NCI-H128 (cell line): ENCODE measurements at regions not wholly inside any gene's neighbourhood (a gene's known extent, or its start where the extent isn't known, plus 50 kb on each side); places are given as distances from the start of the nearest gene placed in this dataset.
"Not testable (repeated sequence)": the region's sequence is repeated elsewhere in the genome, so short reads cannot be mapped to it uniquely, and the experiment has no call there.

Experiments
- DNase-seq: peaks from one replicate; lab custom pipeline; 2025; ENCODE audit not compliant: unreplicated experiment; lab: John Stamatoyannopoulos, UW

DNA sequence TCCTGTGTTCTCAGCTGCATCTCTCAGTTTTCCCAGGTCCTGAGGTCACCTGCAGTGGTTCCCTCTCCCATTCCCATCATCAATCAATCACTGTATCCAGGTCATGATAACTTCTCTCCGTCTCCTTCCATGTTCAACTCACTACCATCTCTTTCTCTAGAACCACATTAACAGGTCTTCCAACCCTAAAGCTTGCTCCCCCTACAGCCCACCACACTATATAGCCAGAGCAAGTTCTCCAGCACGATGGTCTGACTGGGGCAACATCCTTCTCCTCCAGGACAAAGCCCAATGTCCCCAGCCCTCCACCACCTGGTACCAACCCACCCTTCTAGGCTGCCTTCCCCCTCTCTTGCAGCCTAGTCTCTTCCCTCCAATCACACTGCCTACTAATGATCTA, 241.6 kb downstream of the CDK5RAP2 start:
- DNase-seq: no peak

DNA sequence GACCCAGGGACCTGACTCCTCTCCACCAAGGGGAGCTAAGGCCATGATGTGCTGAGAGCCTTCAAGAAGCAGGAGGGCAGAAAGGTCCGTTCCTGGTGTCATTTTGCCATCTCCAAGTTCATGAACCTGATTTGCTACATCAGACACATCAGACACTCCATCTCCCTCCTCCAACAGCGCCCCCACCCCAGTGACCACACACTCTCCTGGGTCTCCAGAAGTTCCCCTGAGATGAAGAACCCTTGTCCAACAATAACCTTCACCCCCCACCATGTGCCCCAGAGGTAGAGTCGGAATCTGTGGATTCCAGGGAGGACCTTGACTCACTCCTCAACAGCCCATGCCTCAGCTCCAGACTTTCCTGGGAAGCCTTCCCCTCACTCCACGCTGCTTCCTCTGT, 242.8 kb downstream of the CDK5RAP2 start:
- no peak for DNase-seq

DNA sequence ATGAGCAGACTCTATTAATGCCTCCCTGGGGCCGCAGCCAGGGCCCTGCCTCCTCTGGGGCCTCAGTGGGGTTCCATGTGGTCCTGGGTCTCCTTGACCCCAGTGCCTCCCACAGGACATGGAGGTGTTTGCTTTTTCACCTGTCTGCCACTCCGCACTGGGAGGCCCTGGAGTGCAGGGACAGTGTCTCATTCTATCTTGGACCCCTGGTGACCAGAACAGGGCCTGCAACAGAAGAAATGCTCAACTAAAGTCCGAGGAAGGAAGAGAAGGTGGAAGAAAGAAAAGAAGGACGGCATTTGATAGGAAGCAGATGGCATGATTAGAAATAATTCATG, 243.2 kb downstream of the CDK5RAP2 start:
- no peak for DNase-seq

DNA sequence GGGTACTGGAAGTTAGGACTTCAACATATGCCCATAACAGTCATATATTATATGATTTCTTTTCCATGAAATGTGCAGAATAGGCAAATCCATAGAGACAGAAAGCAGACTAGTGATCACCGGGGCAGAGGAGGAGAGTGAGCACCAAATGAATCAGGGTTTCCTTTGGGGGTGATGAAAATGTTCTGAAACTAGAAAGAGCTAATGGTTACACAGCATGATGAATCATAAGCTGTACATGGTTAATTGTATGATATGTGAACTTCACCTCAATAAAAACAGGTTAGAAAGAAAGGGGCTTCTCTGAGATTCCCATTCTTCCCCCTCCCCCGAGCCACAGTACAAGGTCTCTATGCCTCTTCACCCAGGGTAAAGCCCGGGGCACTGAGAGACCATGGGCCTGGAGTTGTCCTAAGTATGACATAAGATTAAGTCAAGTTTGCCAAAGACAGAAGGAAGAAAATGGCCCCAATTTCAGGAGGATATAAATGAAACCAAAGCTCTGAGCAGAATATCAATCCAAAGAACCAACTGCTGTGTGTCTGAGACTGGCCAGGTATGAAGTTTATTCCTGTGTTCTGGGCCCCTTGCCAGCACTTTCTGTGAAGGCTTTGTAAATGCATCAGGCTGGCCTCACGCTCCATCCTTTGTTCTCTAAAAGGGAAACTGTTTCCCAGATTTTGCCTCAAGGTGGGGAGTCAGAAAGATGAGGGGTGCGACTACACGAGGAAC, 243.8 kb downstream of the CDK5RAP2 start:
- DNase-seq: no peak

DNA sequence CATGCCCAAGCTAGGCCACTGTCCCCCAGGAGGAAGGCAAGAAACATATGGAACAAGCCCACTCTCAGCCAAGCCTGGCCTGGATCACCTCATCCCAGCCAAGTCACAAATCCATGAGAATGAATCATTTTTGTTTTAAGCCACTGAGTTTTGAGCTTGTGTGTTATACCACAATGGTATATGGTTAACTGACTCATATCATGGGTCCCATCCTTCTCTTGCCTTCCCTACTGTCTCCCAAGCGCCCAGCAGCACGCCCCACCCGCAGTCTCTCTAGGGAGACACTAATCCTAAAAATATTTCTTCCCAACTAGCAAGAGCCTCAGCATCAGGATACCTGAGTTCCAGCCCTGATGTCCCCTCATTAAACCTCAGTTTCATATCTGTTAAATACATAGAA, 248.1 kb downstream of the CDK5RAP2 start:
- DNase-seq: no peak

DNA sequence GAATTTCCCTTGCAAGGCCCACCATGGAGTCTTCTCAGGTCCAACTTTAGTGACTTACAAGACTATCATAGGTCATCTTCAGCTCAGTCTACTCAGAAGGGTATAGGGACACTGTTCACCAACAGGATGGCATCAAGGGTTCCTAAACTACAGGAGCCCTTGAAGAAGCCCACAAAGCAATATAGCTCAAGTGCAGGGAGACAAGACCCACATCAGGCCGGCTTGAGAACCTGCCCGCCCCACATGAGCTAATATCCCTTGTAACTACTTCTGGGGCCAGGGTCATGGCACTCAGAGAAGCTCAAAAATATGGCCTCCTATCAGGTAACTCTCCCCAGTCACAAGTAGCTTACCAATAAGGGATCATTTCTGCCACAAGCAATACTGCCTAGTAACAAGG, 249.9 kb downstream of the CDK5RAP2 start:
- no peak for DNase-seq

DNA sequence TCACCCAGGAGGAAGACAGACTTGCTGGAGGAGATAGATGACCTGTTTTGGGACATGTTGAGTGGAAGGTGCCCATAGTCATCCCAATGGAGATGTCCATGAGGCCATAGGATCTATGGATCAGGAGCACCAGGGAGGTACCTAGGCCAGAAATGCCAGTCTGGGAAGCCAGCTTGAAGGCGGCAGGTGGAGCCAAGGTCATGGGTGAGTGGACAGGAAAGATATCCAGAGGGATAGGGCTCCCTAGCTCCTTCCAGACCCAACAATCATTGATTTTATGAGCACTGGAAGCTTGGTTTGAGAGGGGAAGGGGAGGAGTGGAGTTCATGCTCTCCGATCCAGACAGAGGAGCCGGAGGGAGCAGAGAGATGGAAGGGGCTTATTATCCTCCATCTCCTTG, 252.6 kb downstream of the CDK5RAP2 start:
- no peak for DNase-seq

DNA sequence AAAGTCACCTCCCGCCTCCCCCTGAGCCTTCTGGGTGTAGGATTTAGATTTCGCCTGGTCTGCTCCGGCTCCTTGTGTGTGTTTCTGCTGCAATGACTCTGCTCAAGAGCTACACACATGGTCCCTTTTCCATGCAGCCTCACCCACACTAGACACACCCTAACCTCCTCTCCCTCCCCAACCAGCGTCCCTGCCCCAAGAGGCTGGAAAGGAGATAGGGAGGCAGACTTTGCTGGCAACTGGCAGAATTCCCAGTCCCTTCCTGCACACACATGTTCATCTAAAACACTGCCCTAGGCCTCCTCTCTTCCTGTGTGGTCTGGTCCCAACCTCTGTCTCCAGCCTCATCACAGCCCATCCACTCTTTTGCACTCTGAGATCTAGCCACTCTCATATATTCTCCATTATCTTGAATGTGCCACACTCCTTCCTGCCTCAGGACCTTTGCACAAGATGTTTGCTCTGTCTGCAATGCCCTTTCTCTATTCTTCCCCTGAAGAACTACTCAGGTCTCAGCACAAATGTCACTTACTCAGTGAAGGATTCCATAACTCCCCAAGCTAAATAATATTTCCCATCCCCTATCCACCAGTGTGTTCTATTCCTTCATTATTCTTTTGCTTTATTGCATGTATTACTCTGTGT, 253.8 kb downstream of the CDK5RAP2 start:
- DNase-seq: no peak

DNA sequence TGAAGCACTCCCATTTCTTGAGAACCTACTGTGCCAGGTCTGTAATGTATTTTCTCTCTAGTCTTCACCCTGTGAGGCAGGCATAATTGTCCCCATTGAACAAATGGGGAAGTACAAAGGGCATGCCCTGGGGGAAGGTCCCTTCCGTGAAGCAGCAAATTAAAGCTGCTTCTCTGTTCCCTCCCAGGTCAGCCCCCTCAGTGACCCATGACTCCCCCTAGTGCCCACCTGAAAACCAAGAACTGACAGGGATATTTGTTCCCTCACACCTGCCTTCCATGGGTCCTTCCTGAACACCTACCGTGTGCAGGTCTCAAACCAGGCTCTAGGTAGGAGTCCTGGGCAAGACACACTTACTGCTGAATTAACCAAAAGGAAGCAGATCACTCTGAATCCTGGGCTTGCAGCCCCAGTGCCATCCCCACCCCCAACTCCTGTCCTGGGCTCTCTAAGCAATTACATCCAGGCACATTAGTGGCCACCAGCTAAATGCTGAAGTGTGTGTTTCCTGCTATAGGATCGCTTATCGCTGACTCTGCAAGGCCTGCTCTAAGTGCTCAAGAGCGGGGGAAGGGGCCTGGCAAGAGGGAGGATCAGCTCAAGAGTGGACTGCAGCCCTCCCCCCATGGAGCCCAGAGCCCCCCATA, 254.8 kb downstream of the CDK5RAP2 start:
- no peak for DNase-seq

DNA sequence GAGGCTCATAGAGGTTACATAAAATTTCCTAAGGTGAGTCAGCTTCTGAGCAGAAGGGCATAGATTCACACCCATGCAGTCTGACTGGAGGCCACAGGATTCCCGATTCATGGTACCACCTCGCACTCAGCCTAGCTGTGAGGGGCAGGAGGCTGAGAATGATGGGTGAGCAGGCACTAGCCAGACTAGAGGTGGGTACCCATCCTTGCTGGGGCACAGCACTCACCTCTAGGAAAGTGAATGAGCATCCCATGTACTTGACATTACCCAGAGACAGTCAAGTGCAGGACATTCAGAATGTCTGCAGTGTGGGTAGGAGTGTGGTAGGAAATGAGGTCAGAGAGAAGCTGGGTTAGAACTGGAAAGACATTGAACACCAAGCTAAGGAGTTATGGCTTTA, 255.5 kb downstream of the CDK5RAP2 start:
- DNase-seq: no peak

DNA sequence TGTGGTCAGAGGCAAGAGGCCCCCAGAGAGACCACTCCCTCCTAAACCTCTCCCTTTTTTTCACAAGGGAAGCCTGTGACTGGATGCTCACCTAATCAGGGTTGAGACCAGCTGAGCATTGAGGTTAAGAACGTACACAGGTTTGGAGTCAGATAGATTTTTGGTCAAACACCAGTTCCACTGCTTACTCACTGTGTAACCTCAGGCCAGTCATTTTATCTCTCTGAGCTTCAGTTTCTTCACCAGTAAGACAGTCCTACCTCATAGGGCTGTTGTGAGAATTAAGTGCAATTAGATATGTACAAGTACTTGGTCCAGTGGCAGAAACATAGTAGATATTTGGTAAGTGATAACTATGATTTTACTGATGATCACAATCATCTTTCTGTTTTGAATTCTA, 256.8 kb downstream of the CDK5RAP2 start:
- no peak for DNase-seq

DNA sequence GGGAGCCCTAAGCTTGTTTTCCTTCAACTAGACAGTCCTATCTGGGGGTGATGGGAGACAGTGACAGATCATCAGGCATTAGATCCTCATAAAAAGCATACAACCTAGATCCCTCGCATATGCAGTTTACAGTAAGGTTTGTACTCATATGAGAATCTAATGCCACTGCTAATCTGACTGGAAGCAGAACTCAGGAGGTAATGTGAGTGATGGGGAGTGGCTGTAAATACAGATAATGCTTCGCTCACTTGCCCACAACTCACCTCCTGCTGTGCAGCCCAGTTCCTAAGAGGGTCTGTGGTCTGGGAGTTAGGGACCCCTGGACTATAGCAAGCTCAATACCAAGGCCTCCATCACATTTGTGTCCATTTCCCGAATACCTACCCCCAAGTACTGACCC, 260.5 kb downstream of the CDK5RAP2 start:
- DNase-seq: no peak

DNA sequence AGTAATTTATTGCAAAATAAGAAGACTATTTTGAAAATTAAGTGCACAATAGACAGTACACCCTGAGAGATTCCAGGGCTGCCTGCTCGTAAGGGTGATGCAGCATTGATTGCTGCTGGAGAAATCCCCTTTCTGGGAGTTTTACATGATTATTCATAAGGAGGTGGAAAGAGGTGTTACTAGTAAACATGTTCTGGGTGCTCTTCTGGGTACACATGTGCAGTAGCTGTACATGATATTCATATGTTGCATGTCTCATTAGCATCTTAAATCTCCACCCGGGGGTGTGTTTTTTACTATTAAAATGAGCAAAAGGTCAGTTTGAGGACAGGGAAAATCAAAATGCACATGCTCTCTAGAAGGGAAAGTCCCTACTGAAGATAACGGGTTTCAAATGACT, 264.8 kb downstream of the CDK5RAP2 start:
- DNase-seq: no peak

DNA sequence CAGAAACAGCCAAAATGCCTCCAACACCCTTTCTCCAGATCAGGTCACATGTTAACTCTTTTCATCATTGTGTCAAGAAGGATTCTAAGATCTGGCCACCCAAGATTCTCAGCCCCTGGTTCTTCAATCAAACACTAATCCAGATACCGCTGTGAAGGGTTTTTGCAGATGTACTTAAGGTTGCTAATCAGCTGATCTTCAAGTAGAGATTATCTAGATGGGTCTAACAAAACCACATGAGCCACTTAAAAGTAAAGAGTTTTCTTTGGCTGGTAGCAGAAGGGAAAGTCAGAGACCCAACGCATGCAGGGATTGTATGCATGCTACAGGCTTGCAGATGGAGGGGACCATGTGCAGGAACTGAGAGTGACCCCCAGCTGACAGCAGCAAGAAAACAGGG, 267.9 kb downstream of the CDK5RAP2 start:
- no peak for DNase-seq

DNA sequence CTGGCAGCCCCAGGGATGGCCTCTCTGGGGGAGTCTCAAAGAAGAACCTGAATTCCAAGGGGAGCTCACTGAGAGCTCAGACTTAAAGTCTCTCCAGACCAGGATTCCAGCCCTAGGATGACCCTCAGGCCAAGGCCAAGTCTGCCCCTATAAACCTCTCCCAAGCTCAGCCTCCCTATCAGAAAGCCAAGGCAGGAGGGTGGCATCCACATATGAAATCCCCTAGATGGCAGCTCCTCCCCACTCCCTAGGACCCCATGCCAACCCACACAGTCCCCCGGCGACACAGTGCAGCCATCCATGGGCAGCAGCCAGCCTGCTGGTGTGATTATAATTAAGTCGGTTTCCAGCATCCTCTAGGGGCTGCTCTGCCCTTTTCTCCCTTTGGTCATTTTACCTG, 269.9 kb downstream of the CDK5RAP2 start:
- DNase-seq: no peak

DNA sequence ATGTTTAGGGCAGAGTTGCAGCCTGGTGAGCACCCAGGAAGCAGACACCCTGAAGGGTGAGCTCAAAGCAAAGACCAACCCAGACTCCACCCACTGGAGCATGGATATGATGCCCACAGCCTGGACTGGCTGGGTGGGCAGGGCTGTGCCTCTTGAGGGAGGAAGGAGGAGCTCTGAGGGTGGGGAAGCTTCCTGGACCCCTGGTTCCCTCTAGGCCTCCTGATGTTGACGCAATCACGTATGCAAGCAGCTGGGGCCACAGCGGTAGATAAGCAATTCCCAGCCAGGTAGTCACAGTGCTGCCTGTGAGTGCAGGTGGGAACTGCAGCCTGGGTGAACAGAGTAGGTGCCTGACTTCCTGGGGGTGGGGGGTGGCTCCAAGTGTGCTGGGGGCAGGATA, 271.5 kb downstream of the CDK5RAP2 start:
- DNase-seq: no peak

DNA sequence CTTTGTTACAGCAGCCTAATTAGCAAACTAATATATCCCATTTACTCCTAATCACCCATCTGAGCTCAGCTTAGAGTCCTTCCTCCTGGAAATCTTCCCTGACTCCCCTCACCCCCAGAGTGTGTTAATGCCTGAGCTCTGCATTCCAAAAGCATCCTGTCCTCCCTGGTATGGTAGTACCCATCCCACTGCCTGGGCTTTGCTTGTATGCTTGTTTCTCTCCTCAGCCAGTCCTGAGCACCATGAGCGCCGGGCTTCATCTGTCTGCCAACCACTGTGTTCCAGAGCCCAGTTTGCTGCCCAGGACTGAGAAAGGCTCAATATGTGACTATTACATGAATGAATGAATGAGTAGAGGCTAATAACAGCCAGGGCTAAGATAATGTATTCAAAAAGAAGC, 272.4 kb downstream of the CDK5RAP2 start:
- no peak for DNase-seq

DNA sequence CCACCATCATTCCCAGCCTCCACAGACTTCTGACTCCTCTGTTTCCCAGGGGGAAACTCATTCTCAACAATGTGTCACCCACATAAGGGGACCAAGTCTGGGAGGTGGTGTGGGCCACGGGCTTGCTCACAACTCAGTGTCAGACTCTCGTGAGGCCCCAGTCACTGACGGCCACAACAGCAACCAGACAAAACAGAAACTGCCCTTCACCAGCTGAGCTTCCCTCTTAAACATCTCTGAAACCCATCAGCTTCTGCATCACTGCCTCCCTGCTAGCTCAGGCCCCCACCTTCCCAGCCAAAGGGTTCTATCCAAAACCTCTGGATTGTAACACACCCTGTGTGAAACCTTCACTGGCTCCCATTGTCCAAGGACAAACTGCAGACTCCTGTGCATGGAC, 273.4 kb downstream of the CDK5RAP2 start:
- no peak for DNase-seq

DNA sequence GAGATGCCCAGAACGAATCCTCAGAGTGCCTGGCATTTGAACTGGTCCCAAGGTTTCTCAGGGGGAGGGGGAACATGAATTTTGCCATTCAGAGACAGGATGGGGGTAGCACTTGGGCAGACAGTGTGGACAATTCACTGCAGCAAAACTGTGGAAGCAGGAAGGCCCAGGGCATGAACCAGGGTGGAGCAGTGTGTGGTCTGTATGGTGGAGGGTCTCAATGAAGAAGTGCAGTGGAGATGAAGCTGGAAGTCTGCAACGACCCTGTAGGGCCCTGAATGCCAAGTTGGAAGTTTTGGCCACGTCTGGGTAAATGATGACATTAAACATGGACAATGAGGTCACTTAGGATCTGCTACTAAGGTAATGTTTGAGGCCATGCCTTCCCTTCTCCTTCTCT, 273.9 kb downstream of the CDK5RAP2 start:
- DNase-seq: no peak

DNA sequence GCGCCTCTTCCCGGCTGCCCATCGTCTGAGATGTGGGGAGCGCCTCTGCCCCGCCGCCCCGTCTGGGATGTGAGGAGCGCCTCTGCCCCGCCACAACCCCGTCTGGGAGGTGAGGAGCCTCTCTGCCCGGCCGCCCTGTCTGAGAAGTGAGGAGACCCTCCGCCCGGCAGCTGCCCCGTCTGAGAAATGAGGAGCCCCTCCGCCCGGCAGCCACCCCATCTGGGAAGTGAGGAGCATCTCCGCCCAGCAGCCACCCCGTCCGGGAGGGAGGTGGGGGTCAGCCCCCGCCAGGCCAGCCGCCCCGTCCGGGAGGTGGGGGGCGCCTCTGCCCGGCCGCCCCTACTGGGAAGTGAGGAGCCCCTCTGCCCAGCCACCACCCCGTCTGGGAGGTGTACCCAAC, 275.1 kb downstream of the CDK5RAP2 start:
- DNase-seq: not testable (repeated sequence)

DNA sequence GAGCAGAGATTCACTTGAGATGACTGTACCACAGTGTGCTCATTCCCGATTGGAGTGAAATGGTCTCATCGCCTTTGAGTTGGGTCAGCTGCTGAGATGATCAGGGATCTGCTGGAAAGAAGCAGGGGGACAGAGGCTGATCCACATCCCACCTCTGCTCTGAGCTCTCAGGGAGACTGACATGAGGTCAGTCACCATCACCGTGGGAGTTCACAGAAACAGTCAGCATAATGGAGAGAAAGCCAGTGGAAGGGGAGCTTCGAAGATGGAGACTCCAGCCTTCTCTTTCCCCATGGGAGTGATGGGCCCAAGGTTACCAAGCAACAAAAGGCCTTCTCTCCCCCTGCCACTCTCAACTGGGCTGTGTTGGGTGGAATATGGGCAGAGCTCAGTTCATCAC, 276.4 kb downstream of the CDK5RAP2 start:
- no peak for DNase-seq

DNA sequence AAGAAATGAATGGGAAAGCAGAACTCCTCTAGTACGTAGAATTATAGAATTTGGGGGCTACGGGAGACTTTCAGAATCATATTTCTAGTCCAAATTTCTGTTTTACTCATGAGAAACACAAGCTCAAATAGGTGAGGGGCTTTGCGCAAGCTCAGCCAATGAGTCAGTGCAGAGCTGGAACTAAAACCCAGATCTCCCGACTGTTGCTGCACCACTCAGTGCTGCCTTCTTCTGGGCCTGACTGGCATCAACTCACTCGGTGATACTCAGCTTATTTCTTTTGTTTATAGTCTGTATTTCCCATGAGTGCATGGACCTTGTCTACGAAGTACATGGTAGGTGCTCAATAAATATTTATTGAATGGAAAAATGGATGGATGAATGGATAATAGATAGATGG, 280.2 kb downstream of the CDK5RAP2 start:
- DNase-seq: no peak

DNA sequence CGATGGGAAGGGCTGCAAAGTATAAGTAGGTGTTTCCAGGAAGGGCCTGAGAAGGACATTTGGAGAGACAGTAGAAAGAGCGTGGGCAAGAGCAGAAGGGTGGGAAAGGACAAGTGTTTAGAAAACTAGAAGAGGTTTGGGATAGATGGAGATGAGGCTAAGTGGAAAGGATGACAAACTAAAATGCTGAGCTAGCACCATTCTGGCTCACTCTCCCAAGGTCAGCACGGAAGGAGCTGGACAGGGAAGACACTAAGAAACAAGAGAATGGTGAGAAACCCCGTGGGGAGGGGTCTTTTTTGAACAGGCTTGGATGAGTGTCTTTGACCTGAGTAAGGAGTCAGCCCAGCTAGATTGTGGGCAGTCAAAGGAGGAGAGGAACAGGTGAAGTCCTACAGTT, 286.0 kb downstream of the CDK5RAP2 start:
- DNase-seq: no peak
